ENCODE measurements at regions not wholly inside any gene's neighbourhood (a gene's known extent, or its start where the extent isn't known, plus 50 kb on each side); places are given as distances from the start of the nearest gene placed in this dataset.

DNA sequence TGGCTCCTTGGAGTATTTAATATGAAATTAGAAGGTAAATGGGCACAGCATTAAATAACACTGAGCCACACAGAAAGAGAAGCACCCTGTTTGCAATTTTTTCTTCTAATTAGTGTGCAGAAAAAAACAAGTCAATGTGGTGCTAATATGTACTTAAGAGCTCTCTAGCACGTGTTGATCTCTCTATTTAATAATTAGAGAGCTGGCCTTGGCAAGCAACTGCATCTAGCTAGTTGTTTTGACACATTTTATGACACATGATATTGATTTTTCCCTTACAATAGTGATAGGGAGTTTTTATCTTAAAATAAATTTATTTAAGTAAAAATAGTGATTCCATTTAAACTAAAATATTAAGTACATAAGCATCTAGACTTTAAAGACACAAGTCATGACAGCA, 54.5 kb upstream of the NUDT12 start:
- no peaks in the 10 kb centered on the region for H3K27me3 ChIP-seq
- H3K4me1 ChIP-seq, result no peaks in the 10 kb centered on the region
- H3K9me3 ChIP-seq, result no peaks in the 10 kb centered on the region
- DNase-seq (ENCODE audit: low spot score), result no peak
- no peak overlapping the region for H3K4me3 ChIP-seq
- TF ChIP-seq, protein P1, sequence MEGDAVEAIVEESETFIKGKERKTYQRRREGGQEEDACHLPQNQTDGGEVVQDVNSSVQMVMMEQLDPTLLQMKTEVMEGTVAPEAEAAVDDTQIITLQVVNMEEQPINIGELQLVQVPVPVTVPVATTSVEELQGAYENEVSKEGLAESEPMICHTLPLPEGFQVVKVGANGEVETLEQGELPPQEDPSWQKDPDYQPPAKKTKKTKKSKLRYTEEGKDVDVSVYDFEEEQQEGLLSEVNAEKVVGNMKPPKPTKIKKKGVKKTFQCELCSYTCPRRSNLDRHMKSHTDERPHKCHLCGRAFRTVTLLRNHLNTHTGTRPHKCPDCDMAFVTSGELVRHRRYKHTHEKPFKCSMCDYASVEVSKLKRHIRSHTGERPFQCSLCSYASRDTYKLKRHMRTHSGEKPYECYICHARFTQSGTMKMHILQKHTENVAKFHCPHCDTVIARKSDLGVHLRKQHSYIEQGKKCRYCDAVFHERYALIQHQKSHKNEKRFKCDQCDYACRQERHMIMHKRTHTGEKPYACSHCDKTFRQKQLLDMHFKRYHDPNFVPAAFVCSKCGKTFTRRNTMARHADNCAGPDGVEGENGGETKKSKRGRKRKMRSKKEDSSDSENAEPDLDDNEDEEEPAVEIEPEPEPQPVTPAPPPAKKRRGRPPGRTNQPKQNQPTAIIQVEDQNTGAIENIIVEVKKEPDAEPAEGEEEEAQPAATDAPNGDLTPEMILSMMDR (IDR thresholded peaks at IDR 0.05), result no peak
- no peaks in the 10 kb centered on the region for H3K36me3 ChIP-seq
- no peak overlapping the region for H3K27ac ChIP-seq

DNA sequence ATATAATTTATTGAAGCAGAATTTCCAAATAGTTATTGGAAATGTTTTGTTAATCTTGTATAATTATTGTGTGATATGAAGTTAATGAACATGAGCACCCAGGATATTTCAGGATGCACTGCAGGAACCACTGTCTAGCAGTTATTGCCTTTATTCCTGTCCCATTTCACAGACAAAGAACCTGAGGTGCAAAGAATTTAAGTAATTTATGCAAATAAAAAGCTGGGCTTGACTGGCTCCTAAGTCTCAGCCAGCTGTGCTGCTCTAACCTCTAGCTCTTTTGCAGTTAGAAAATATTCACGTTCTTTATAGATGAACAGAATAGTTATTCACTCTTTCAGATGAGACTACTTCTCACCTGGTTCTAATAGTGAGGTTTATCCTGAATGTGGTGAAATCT, 50.0 kb upstream of the NUDT12 start:
- no peak for DNase-seq (ENCODE audit: low spot score)
- H3K27ac ChIP-seq, result no peak overlapping the region
- no peaks in the 10 kb centered on the region for H3K36me3 ChIP-seq
- TF ChIP-seq, protein P1 (IDR thresholded peaks at IDR 0.05), result no peak
- no peaks in the 10 kb centered on the region for H3K27me3 ChIP-seq
- H3K4me3 ChIP-seq, result no peak overlapping the region
- no peaks in the 10 kb centered on the region for H3K9me3 ChIP-seq
- no peaks in the 10 kb centered on the region for H3K4me1 ChIP-seq
